HG02610 (cell line): ENCODE measurements at regions not wholly inside any gene's neighbourhood (a gene's known extent, or its start where the extent isn't known, plus 50 kb on each side); places are given as distances from the start of the nearest gene placed in this dataset.
"Not testable (repeated sequence)": the region's sequence is repeated elsewhere in the genome, so short reads cannot be mapped to it uniquely, and the experiment has no call there.

Experiments used
- ATAC-seq: cut with Tn5 transposase; IDR thresholded peaks from one replicate; pipeline ENCODE4 v1.9.1; 2021; ENCODE audit warnings: mild to moderate bottlenecking, moderate library complexity; ENCODE audit not compliant: unreplicated experiment

GRCh38 chr2:228798458-228799207 is 472.5 kb downstream of the PID1 start:
- no peak for ATAC-seq

DNA sequence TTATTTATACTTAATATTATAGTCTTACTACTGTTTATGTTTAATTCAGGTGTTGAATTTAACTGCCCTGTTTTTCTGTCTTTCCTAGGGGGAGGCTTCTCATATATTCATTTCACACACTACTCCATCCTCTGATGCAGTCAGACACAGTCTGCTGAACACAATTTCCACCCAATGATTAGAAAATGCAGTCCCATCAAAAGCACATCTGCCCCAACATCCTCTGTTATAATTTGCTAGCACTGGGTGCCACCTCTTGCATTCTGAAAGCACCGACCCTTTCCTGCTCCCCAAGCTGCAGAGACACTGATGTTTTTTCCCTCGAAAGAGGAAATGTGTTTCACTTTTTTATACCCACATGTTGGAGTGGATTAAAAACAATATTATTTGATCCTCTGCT is 474.7 kb downstream of the PID1 start:
- ATAC-seq, result no peak

DNA sequence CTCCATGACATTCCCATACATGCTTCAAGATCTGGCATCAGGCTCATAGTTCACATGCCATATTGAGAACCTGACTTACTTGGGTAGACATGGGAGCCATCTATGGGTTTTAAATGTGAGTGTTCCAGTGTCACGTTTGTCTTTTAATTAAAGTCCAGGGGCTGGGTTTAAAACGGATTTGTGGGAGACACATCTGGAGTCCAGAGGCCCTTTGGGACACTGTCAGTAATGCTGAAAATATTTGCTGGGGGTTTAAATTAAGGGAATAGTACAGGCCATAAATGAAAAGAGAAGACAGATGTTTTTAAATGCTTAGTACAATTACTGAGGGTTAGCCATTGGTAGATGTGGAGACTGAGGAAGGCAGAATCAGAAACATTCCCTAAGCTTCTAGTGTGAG is 478.0 kb downstream of the PID1 start:
- ATAC-seq, result no peak

DNA sequence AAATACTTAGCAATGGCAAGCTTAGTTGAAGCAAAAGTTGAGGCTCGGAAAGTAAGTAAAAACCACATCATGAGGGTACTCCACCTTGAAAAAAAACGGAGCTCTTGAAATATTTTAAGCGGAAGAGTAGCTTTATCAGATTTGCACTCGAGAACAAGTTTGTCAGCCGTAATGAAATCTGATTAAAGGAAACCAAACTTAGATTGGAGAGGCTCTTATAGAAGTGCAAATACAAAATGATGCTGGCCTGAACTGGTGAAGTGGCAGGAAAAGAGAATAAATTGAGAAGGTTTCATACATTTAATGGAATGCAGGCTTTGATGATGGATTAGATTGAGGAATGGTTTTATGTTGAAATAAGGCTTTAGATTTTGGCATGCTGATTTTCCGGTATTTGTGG is 484.2 kb downstream of the PID1 start:
- ATAC-seq, result no peak

- ATAC-seq, result no peak
These were observed 488.8 kb downstream of the PID1 start for GRCh38 chr2:228782281-228782680.

DNA sequence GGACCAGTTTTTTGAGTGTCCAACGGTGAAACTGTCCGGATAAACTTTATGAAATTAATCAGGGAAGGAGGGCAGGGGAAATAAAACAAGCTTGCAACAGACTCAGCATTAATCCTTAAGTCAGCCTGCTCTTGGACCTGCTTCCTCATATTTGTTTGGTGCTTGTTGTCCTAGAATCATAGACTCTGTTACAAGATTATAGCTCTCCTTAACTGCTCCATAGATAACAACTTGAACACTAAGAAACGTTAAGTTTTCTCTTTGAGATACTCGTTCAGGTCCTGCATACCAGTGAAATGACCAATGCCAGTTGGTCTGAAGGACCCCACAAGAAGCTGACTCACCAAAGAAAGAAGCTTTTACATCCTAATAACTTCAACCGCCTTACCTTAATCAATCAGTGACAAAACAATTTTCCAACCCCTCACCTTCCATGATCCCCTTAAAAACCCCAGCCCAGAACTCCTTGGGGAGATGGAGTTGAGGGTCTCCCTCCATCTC is 493.2 kb downstream of the PID1 start:
- ATAC-seq, result no peak

DNA sequence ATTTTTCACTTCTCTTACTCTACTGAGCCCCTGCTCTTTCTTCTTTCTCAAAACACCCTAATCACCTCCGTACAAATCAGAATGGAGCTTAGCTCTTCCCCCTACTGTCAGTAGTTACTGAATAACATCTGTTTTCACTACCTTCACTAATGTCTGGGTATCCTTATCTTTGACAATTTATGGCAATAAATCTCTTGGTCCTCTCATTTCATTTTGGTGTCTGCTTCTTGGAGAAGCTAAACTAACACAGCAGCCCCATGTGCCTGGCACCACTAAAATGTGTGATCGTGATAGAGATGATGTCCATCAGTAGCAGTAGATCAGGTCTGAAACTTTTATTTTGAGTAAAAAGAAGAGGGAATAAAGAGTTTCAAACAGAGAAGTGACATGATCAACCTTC is 496.5 kb downstream of the PID1 start:
- ATAC-seq, result no peak

DNA sequence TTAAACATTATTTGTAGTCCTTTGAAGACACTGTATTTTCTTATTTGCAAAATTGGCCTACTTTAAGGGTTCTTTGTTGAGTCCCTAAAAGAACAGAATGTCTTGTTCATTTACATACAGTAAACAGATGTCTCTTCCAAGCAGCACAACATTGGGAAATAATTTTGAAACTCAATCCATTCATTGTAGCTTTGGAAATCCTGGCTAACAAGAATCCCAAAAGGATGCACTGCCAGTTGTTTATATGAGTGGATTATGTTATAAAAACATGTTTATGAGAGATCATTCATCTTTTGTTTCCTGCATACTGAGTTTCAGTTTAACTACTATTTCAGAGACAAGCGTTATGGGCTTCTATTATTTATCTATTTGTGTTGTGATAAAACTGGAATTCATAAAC is 499.3 kb downstream of the PID1 start:
- ATAC-seq, result no peak

DNA sequence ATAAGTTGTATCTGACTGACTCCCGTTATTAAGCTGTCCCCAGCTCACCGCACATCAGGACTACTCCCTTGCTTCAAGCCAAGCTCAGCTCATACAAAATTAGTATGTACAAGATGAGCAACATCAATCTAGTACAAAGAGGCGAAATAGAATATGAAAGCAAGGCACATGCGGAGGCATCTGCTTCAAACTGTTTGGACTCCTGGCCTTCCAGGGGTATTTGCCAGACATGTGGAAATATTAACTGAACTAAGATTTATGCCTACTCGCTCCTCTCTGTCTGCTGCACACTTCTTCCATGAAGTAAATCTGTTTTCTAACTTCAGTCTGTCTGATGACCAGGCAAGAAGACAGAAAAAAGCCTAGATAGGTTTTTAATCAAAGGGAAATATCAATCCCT is 499.8 kb downstream of the PID1 start:
- ATAC-seq, result no peak

- ATAC-seq, result no peak
These were observed 502.3 kb downstream of the PID1 start for GRCh38 chr2:228768818-228769217.

GRCh38 chr2:228768141-228768540 is 502.9 kb downstream of the PID1 start:
- ATAC-seq, result not testable (repeated sequence)

DNA sequence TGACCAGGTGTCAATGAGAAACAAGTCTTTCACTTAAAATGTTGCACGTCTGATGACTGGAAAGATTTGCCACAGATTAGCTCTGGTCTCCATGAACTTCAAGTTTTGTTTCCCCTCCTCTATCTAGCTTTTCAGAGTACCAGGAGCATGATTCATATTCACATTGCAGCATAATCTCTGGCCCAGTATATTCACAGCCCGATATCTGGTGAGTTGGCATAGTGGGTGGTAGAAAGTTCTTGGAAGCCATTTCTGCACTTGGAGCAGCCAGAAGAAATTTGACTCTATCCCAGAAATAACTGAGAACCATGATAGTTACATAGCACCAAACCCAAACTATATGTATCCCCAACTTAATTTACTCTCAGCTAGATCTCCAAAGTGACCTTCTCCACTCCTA is 503.9 kb downstream of the PID1 start:
- no peak for ATAC-seq

DNA sequence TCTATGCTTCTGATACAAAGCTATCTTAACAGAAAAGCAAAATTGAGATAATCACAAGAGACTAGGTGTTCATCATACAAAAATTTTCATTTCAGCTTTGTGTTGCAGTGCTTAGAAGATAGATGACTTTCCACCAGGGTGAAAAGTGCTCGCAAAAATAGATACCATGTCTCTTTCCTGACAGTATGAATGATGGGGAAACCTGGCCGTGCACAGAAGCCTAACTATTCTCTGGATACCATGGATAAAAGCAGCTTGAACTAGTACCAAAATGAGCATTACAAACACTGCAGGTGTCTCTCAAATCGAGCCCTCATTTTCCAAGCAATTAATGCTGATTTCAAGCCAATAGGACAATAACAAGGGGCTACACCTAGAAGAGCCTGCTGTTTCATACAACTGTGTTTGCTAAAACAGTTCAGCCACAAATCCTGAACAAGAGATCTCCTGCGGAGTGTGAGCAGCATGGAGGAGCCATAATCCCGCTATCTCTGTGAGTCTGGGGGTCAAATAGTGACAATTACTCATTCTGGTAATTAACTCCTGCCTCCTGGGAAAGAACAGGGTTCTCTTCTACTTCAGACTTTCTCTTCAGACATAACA is 507.6 kb downstream of the PID1 start:
- no peak for ATAC-seq

DNA sequence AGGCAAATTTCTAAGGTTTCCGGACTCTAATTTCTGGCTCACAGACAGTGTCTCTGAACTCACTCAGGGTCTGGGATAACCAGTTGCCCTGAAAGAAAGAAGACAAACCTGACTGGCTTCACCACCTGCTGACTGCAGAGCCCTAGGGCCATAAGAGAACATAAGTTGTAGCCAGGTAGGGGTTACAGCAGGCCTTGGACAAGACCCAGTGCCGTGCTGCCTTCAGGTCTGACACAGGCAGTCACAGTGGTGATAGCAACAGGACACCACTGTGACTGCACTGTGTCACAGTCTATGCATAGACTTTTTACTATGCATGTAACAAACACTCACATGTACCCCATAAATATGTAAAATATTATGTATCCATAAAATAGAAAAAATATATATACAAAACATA is 508.5 kb downstream of the PID1 start:
- no peak for ATAC-seq

GRCh38 chr2:228755661-228756060 is 515.4 kb downstream of the PID1 start:
- ATAC-seq, result not testable (repeated sequence)

- ATAC-seq, result no peak
These were observed 523.6 kb downstream of the PID1 start for GRCh38 chr2:228747483-228747882.

- ATAC-seq, result no peak
These were observed 532.3 kb downstream of the PID1 start for GRCh38 chr2:228738671-228739380.

- ATAC-seq, result no peak
These were observed 535.4 kb downstream of the PID1 start for GRCh38 chr2:228735697-228736096.

GRCh38 chr2:228731517-228731916 is 539.6 kb downstream of the PID1 start:
- no peak for ATAC-seq

DNA sequence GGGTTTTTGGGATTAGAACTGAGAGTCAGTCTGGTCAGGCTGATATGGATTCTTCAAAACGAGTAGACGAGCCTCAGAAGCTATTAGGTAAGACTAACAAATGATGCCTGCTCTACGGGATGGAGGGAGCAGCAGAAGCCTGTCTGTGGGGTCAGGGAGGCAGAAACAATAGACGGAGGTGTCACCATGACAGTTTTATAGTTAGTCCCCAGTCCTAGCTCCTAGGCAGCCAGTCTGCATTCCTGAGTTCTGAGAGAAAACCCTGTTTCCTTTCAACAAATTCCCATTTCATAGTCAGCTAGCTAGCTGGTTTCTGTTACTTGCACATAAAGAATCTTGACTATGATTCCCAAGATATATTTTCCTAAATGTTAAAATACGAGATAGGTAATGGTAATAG is 542.1 kb downstream of the PID1 start:
- no peak for ATAC-seq

- no peak for ATAC-seq
These were observed 543.5 kb upstream of the SPHKAP start for GRCh38 chr2:228725031-228725430.

DNA sequence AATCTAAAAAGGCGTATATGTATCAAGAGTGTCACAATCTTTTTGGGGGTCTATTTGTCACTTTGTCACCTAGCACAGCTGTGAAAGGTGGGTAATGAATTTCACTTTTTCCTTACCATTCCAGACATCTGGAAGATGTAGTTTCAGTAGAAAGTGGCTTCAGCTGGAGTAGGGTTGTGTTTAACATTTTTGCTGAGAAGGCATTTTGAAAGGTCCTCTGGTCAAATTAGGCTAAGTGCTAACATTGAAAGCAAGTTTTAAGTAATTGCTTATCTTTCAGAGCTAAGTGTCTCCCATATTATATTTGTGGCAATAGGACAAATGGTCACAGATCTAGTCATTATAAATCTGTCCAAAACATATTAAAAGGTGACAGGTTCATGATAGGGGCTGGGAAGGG is 542.1 kb upstream of the SPHKAP start:
- ATAC-seq, result no peak
